ENCODE measurements at regions not wholly inside any gene's neighbourhood (a gene's known extent, or its start where the extent isn't known, plus 50 kb on each side); places are given as distances from the start of the nearest gene placed in this dataset.
"Not testable (repeated sequence)": the region's sequence is repeated elsewhere in the genome, so short reads cannot be mapped to it uniquely, and the experiment has no call there.

DNA sequence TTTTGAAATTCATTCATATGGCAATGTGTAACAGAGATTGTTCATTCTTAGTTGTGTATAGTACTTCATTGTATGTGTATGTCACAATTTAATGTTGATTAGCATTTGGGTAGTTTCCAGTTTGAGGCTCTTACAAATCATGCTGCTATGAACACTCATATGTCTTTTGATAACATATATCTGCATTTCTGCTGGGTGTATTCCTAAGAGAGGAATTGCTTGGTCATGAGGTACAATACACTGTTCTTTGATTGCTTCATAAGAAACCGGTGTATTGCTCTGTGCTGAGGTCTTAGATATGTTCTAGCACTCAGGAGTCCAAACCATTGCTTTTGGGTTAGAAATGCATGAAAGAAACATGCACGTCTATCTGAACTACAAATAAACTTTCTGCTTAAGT lies 492.9 kb upstream of the JAG1 start:
- Histone ChIP-seq H3K4me3 (ENCODE audit: extremely low read depth, insufficient read depth, low read length, poor library complexity, severe bottlenecking) (no peak overlapping the region), H3K9me3 (ENCODE audit: control insufficient read depth, low read length) (no peaks in the 10 kb centered on the region), H3K4me1 (ENCODE audit: control insufficient read depth, insufficient read depth, low read length, poor library complexity, severe bottlenecking) (peaks cover 4% of the 10 kb centered on the region), H3K36me3 (ENCODE audit: control insufficient read depth, insufficient read depth, low read length) (no peaks in the 10 kb centered on the region), H3K27ac (ENCODE audit: low read depth, low read length, severe bottlenecking) (no peak overlapping the region)
- 100% methylated on average over 1 of the region's 2 CpGs; no CpG with 5 or more reads in 1 of the 2 experiments for WGBS, 2 experiments (ENCODE audit: insufficient coverage in 2 of 2)

DNA sequence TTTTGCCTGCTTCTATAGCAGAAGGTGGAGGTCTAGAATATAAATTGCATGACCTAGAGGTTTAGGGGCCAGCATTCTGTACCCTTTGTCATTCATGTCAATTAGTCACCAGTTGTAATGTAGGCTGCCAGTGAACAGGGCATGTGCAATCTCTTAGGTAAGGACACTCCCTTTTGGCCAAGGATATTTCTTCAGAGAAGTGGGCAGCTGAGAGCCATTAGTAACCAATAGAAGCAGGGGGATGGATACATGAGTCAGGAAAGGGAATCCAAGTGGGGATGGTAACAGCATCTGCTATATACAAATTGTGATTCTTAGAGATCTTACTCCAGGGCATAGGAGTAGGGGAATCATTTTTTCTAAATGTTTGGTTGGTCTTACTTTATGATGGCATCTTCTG lies 494.2 kb upstream of the JAG1 start:
- H3K9me3 ChIP-seq (ENCODE audit: control insufficient read depth, low read length) = no peaks in the 10 kb centered on the region

DNA sequence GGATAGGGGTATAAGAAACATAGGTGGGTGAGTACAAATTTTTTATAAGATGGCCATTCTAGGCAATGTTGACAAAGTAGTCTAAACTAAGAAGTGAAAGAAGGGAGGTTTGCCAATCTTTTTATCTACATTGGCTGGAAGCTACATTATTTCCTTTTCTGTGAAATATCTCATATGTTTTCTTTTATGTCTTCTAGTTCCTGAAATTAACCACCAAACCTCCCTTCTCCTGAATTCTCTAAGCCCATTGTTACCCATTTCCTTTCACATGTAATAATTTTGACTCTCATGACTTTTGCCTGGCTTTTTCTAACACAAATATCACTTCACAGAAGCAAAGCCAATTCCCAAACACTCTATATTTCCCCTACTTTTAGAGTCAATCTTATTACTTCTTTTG lies 496.2 kb upstream of the JAG1 start:
- H3K27ac ChIP-seq (ENCODE audit: low read depth, low read length, severe bottlenecking) = no peak overlapping the region
- peaks cover 4% of the 10 kb centered on the region for H3K4me1 ChIP-seq (ENCODE audit: control insufficient read depth, insufficient read depth, low read length, poor library complexity, severe bottlenecking)
- H3K9me3 ChIP-seq (ENCODE audit: control insufficient read depth, low read length) = no peaks in the 10 kb centered on the region
- no peaks in the 10 kb centered on the region for H3K36me3 ChIP-seq (ENCODE audit: control insufficient read depth, insufficient read depth, low read length)
- no peak overlapping the region for H3K4me3 ChIP-seq (ENCODE audit: extremely low read depth, insufficient read depth, low read length, poor library complexity, severe bottlenecking)

More for the DNA sequence above, 494.2 kb upstream of the JAG1 start:
- Histone ChIP-seq H3K4me3 (ENCODE audit: extremely low read depth, insufficient read depth, low read length, poor library complexity, severe bottlenecking) (no peak overlapping the region), H3K36me3 (ENCODE audit: control insufficient read depth, insufficient read depth, low read length) (no peaks in the 10 kb centered on the region), H3K4me1 (ENCODE audit: control insufficient read depth, insufficient read depth, low read length, poor library complexity, severe bottlenecking) (peaks cover 4% of the 10 kb centered on the region), H3K27ac (ENCODE audit: low read depth, low read length, severe bottlenecking) (no peak overlapping the region)

DNA sequence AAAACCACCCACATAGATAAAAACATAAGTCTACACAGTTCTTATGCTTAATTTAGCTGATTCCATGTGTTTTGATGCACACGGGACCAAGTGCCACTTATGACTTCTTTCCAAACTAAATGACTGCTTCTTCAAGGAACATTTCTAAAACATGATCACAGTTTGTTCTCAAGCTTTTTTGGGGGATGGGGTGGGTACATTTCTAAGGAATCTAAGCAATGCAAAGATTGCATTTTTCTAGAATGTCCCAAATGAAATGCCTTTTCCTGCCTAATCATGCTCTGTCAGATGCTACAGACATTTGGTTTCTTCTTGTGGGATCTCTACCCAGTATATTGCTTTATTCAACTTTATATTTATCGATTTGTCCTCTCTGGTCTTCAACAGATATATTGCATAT lies 496.8 kb upstream of the JAG1 start:
- WGBS, 2 experiments (ENCODE audit: insufficient coverage in 2 of 2) = 80% methylated on average over 1 of the region's 2 CpGs; no CpG with 5 or more reads in 1 of the 2 experiments
- Histone ChIP-seq H3K4me1 (ENCODE audit: control insufficient read depth, insufficient read depth, low read length, poor library complexity, severe bottlenecking) (peaks cover 4% of the 10 kb centered on the region), H3K9me3 (ENCODE audit: control insufficient read depth, low read length) (no peaks in the 10 kb centered on the region), H3K36me3 (ENCODE audit: control insufficient read depth, insufficient read depth, low read length) (no peaks in the 10 kb centered on the region), H3K27ac (ENCODE audit: low read depth, low read length, severe bottlenecking) (no peak overlapping the region), H3K4me3 (ENCODE audit: extremely low read depth, insufficient read depth, low read length, poor library complexity, severe bottlenecking) (no peak overlapping the region)

- no peak overlapping the region for H3K27ac ChIP-seq (ENCODE audit: low read depth, low read length, severe bottlenecking)
- peaks cover 4% of the 10 kb centered on the region for H3K4me1 ChIP-seq (ENCODE audit: control insufficient read depth, insufficient read depth, low read length, poor library complexity, severe bottlenecking)
- no CpG with 5 or more reads among the region's 1 CpG for WGBS, 2 experiments (ENCODE audit: insufficient coverage in 2 of 2)
- H3K4me3 ChIP-seq (ENCODE audit: extremely low read depth, insufficient read depth, low read length, poor library complexity, severe bottlenecking) = no peak overlapping the region
- no peaks in the 10 kb centered on the region for H3K36me3 ChIP-seq (ENCODE audit: control insufficient read depth, insufficient read depth, low read length)
- no peaks in the 10 kb centered on the region for H3K9me3 ChIP-seq (ENCODE audit: control insufficient read depth, low read length)
Observed at GRCh38 chr20:11172881-11173280, 499.1 kb upstream of the JAG1 start.

DNA sequence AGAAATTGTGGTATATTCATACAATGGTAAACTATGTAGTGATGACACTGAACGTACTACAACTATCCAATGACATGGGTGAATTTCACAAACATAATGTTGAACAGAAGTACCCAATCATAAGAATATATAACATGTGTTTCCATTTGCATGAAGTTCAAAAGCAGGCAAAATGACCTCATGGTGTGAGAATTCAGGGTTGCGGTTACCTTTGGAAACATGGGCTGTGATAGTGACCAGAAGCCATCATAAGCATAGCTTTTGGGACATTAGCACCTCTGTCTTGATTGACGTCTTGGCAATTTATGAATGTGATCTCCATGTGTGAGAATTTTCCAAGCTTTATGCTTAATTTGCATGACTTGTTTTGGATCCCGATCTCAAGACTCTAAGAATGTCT lies 500.1 kb upstream of the JAG1 start:
- H3K9me3 ChIP-seq (ENCODE audit: control insufficient read depth, low read length) = no peaks in the 10 kb centered on the region
- WGBS, 2 experiments (ENCODE audit: insufficient coverage in 2 of 2) = 89 to 100% methylated on average over 3 of the region's 4 CpGs
- H3K4me3 ChIP-seq (ENCODE audit: extremely low read depth, insufficient read depth, low read length, poor library complexity, severe bottlenecking) = no peak overlapping the region

GRCh38 chr20:11174861-11175260 lies 501.1 kb upstream of the JAG1 start:
- Histone ChIP-seq H3K9me3 (ENCODE audit: control insufficient read depth, low read length) (peaks cover under 1% of the 10 kb centered on the region), H3K4me1 (ENCODE audit: control insufficient read depth, insufficient read depth, low read length, poor library complexity, severe bottlenecking) (peaks cover 4% of the 10 kb centered on the region), H3K4me3 (ENCODE audit: extremely low read depth, insufficient read depth, low read length, poor library complexity, severe bottlenecking) (no peak overlapping the region), H3K36me3 (ENCODE audit: control insufficient read depth, insufficient read depth, low read length) (no peaks in the 10 kb centered on the region), H3K27ac (ENCODE audit: low read depth, low read length, severe bottlenecking) (no peak overlapping the region)
- WGBS, 2 experiments (ENCODE audit: insufficient coverage in 2 of 2) = 92 to 94% methylated on average over 3 to 4 of the region's 5 CpGs

More for the DNA sequence above, 500.1 kb upstream of the JAG1 start:
- no peak overlapping the region for H3K27ac ChIP-seq (ENCODE audit: low read depth, low read length, severe bottlenecking)
- H3K4me1 ChIP-seq (ENCODE audit: control insufficient read depth, insufficient read depth, low read length, poor library complexity, severe bottlenecking) = peaks cover 4% of the 10 kb centered on the region
- H3K36me3 ChIP-seq (ENCODE audit: control insufficient read depth, insufficient read depth, low read length) = no peaks in the 10 kb centered on the region

- no CpG with 5 or more reads among the region's 2 CpGs for WGBS, 2 experiments (ENCODE audit: insufficient coverage in 2 of 2)
- Histone ChIP-seq H3K4me3 (ENCODE audit: extremely low read depth, insufficient read depth, low read length, poor library complexity, severe bottlenecking) (no peak overlapping the region), H3K9me3 (ENCODE audit: control insufficient read depth, low read length) (peaks cover 15% of the 10 kb centered on the region), H3K36me3 (ENCODE audit: control insufficient read depth, insufficient read depth, low read length) (no peaks in the 10 kb centered on the region), H3K4me1 (ENCODE audit: control insufficient read depth, insufficient read depth, low read length, poor library complexity, severe bottlenecking) (no peaks in the 10 kb centered on the region), H3K27ac (ENCODE audit: low read depth, low read length, severe bottlenecking) (no peak overlapping the region)
Observed at GRCh38 chr20:11176431-11176830, 502.6 kb upstream of the JAG1 start.

- Histone ChIP-seq H3K4me3 (ENCODE audit: extremely low read depth, insufficient read depth, low read length, poor library complexity, severe bottlenecking) (no peak overlapping the region), H3K4me1 (ENCODE audit: control insufficient read depth, insufficient read depth, low read length, poor library complexity, severe bottlenecking) (no peaks in the 10 kb centered on the region), H3K36me3 (ENCODE audit: control insufficient read depth, insufficient read depth, low read length) (no peaks in the 10 kb centered on the region), H3K9me3 (ENCODE audit: control insufficient read depth, low read length) (peaks cover 18% of the 10 kb centered on the region), H3K27ac (ENCODE audit: low read depth, low read length, severe bottlenecking) (no peak overlapping the region)
- WGBS, 2 experiments (ENCODE audit: insufficient coverage in 2 of 2) = 86% methylated on average over 1 of the region's 3 CpGs; no CpG with 5 or more reads in 1 of the 2 experiments
Observed at GRCh38 chr20:11178946-11179654, 505.3 kb upstream of the JAG1 start.

- Histone ChIP-seq H3K27ac (ENCODE audit: low read depth, low read length, severe bottlenecking) (no peak overlapping the region), H3K4me1 (ENCODE audit: control insufficient read depth, insufficient read depth, low read length, poor library complexity, severe bottlenecking) (no peaks in the 10 kb centered on the region), H3K36me3 (ENCODE audit: control insufficient read depth, insufficient read depth, low read length) (no peaks in the 10 kb centered on the region), H3K4me3 (ENCODE audit: extremely low read depth, insufficient read depth, low read length, poor library complexity, severe bottlenecking) (no peak overlapping the region), H3K9me3 (ENCODE audit: control insufficient read depth, low read length) (peaks cover 22% of the 10 kb centered on the region)
Observed at GRCh38 chr20:11180186-11180585, 506.4 kb upstream of the JAG1 start.

GRCh38 chr20:11181129-11181528 lies 507.3 kb upstream of the JAG1 start:
- not testable (repeated sequence) for H3K36me3 ChIP-seq (ENCODE audit: control insufficient read depth, insufficient read depth, low read length); H3K4me3 ChIP-seq (ENCODE audit: extremely low read depth, insufficient read depth, low read length, poor library complexity, severe bottlenecking); H3K27ac ChIP-seq (ENCODE audit: low read depth, low read length, severe bottlenecking); H3K4me1 ChIP-seq (ENCODE audit: control insufficient read depth, insufficient read depth, low read length, poor library complexity, severe bottlenecking)
- WGBS, 2 experiments (ENCODE audit: insufficient coverage in 2 of 2) = 79% methylated on average over 3 of the region's 3 CpGs; no CpG with 5 or more reads in 1 of the 2 experiments
- H3K9me3 ChIP-seq (ENCODE audit: control insufficient read depth, low read length) = peaks cover 25% of the 10 kb centered on the region

All from mesodermal cell (in vitro differentiated cells).